Keratinocyte (primary cell): ENCODE measurements at regions not wholly inside any gene's neighbourhood (a gene's known extent, or its start where the extent isn't known, plus 50 kb on each side); places are given as distances from the start of the nearest gene placed in this dataset.

Source experiments
- DNase-seq: peaks from one replicate; pipeline ENCODE4 v3.0.0-alpha.2; 2011; ENCODE audit warnings: low read depth, missing footprints, low spot score
- FAIRE-seq: peaks from 2 replicates; lab custom pipeline; 2011; peaks lifted over from hg19 to GRCh38; lab: Jason Lieb, UNC
- H2AFZ ChIP-seq: 2 replicates; pipeline ENCODE4 v1.6.0; 2012; ENCODE audit warnings: low read length, control low read depth, inconsistent platforms; ENCODE audit not compliant: control insufficient read depth
- H3K27ac ChIP-seq: 2 replicates; pipeline ENCODE4 v1.5.1; 2011; ENCODE audit warnings: low read length; ENCODE audit not compliant: control insufficient read depth, insufficient read depth
- H3K27me3 ChIP-seq: 3 replicates; pipeline ENCODE4 v1.6.0; 2011; ENCODE audit warnings: low read length; ENCODE audit not compliant: control insufficient read depth, insufficient read depth; ENCODE audit errors: extremely low read depth
- H3K36me3 ChIP-seq, 2 experiments: 2 replicates in 1 of 2; 3 replicates in 1 of 2; pipeline ENCODE4 v1.5.1; 2011; ENCODE audit warnings: low read length in 2 of 2, mild to moderate bottlenecking in 1 of 2; ENCODE audit not compliant: control insufficient read depth in 2 of 2, insufficient read depth in 2 of 2; ENCODE audit errors: extremely low read depth in 1 of 2
- H3K4me1 ChIP-seq: 3 replicates; pipeline ENCODE4 v1.5.1; 2011; ENCODE audit warnings: low read length; ENCODE audit not compliant: control insufficient read depth, insufficient read depth; ENCODE audit errors: extremely low read depth
- H3K4me2 ChIP-seq: 3 replicates; pipeline ENCODE4 v1.6.0; 2011; ENCODE audit warnings: low read depth, low read length; ENCODE audit not compliant: control insufficient read depth, insufficient read depth; ENCODE audit errors: extremely low read depth
- H3K4me3 ChIP-seq, 3 experiments: fragments of 200-600 bp in 1 of 3; sonication (generic) in 1 of 3; 2 replicates in 2 of 3; 3 replicates in 1 of 3; pipeline ENCODE4 v1.5.1; 2011 to 2016; ENCODE audit warnings: low read length in 3 of 3, mild to moderate bottlenecking in 3 of 3, control low read depth in 2 of 3, inconsistent platforms in 1 of 3, low read depth in 1 of 3, mixed read lengths in 1 of 3, mixed run types in 1 of 3, moderate library complexity in 1 of 3; ENCODE audit not compliant: control insufficient read depth in 2 of 3, insufficient read depth in 2 of 3; ENCODE audit errors: extremely low read depth in 1 of 3
- H3K79me2 ChIP-seq: 2 replicates; pipeline ENCODE4 v1.6.0; 2012; ENCODE audit warnings: low read length; ENCODE audit not compliant: control insufficient read depth, insufficient read depth
- H3K9ac ChIP-seq: 3 replicates; pipeline ENCODE4 v1.6.0; 2011; ENCODE audit warnings: low read length; ENCODE audit not compliant: control insufficient read depth, insufficient read depth; ENCODE audit errors: extremely low read depth
- H3K9me1 ChIP-seq: 3 replicates; pipeline ENCODE4 v1.6.0; 2011; ENCODE audit warnings: low read length; ENCODE audit not compliant: control insufficient read depth, insufficient read depth; ENCODE audit errors: extremely low read depth
- H3K9me3 ChIP-seq: 2 replicates; pipeline ENCODE4 v1.5.1; 2012; ENCODE audit warnings: low read depth, low read length; ENCODE audit not compliant: control insufficient read depth
- H4K20me1 ChIP-seq: 3 replicates; pipeline ENCODE4 v1.6.0; 2011; ENCODE audit warnings: low read length; ENCODE audit not compliant: control insufficient read depth, insufficient read depth; ENCODE audit errors: extremely low read depth
- CTCF ChIP-seq, 3 experiments: IDR thresholded peaks in 1 of 3; conservative IDR thresholded peaks in 1 of 3; optimal IDR thresholded peaks in 1 of 3; 2 replicates in 2 of 3; 3 replicates in 1 of 3; pipeline versions ENCODE3 to v1.5.1; 2011; ENCODE audit warnings: low read length in 3 of 3, mild to moderate bottlenecking in 3 of 3, moderate library complexity in 2 of 3, control low read depth in 1 of 3, inconsistent platforms in 1 of 3; ENCODE audit not compliant: insufficient read depth in 2 of 3; ENCODE audit errors: extremely low read depth in 1 of 3
- EZH2 ChIP-seq: IDR thresholded peaks from one replicate; pipeline ENCODE4 v1.6.1; 2012; ENCODE audit warnings: inconsistent platforms, mild to moderate bottlenecking, low read length, moderate library complexity
- dilution Hi-C: fragments of 300-500 bp; cut with MboI; formaldehyde crosslinking; loops from one replicate; pipeline ENCODE4 v1.7.0; 2020; ENCODE audit warnings: low sequenced_read_pairs; ENCODE audit not compliant: extremely low pct_ligation_motif_present

GRCh38 chr18:67728364-67728763 is 211.8 kb upstream of the DSEL start:
- Histone ChIP-seq H3K79me2 (no peaks in the 10 kb centered on the region), H3K4me3 (no peak overlapping the region), H3K9me1 (no peaks in the 10 kb centered on the region), H3K36me3 (no peaks in the 10 kb centered on the region), H3K27ac (no peak overlapping the region), H4K20me1 (no peaks in the 10 kb centered on the region), H3K4me2 (no peak overlapping the region), H3K4me1 (peaks cover 30% of the 10 kb centered on the region), H2AFZ (no peak overlapping the region), H3K9ac (no peak overlapping the region), H3K9me3 (no peaks in the 10 kb centered on the region), H3K27me3 (no peaks in the 10 kb centered on the region)
- FAIRE-seq (no peak), DNase-seq (no peak)
- TF ChIP-seq CTCF (optimal IDR thresholded peaks at IDR 0.05 in 1 of 3, IDR thresholded peaks at IDR 0.05 in 1 of 3, conservative IDR thresholded peaks at IDR 0.05 in 1 of 3; ENCODE audit: extremely low read depth in 1 of 3, insufficient read depth in 2 of 3, low read length in 3 of 3) (no peak), EZH2 (no peak)
- dilution Hi-C loops = no loop called here

GRCh38 chr18:67726882-67727281 is 210.4 kb upstream of the DSEL start:
- Histone ChIP-seq H3K4me1 (peaks cover 17% of the 10 kb centered on the region), H3K9me3 (no peaks in the 10 kb centered on the region), H3K36me3 (no peaks in the 10 kb centered on the region), H3K27ac (no peak overlapping the region), H2AFZ (no peak overlapping the region), H4K20me1 (no peaks in the 10 kb centered on the region), H3K4me3 (no peak overlapping the region), H3K79me2 (no peaks in the 10 kb centered on the region), H3K4me2 (no peak overlapping the region), H3K27me3 (no peaks in the 10 kb centered on the region), H3K9ac (no peak overlapping the region), H3K9me1 (no peaks in the 10 kb centered on the region)
- peak; percentile 71 for FAIRE-seq
- no peak for DNase-seq
- dilution Hi-C loops = no loop called here
- TF ChIP-seq CTCF (optimal IDR thresholded peaks at IDR 0.05 in 1 of 3, IDR thresholded peaks at IDR 0.05 in 1 of 3, conservative IDR thresholded peaks at IDR 0.05 in 1 of 3; ENCODE audit: extremely low read depth in 1 of 3, insufficient read depth in 2 of 3, low read length in 3 of 3) = no peak
- TF ChIP-seq EZH2 = no peak
